OCI-M2 (cell line): ENCODE measurements at regions not wholly inside any gene's neighbourhood (a gene's known extent, or its start where the extent isn't known, plus 50 kb on each side); places are given as distances from the start of the nearest gene placed in this dataset.

Experiments used
- DNase-seq: peaks from one replicate; lab custom pipeline; 2025; ENCODE audit not compliant: unreplicated experiment; lab: John Stamatoyannopoulos, UW

- peak; percentile 35 for DNase-seq
Observed at GRCh38 chr7:106774768-106775551, 90.1 kb upstream of the PIK3CG start.

- no peak for DNase-seq
Observed at GRCh38 chr7:106775552-106775936, 89.5 kb upstream of the PIK3CG start.

GRCh38 chr7:106775975-106776607 is 89.0 kb upstream of the PIK3CG start:
- no peak for DNase-seq

GRCh38 chr7:106776618-106777347 is 88.3 kb upstream of the PIK3CG start:
- no peak for DNase-seq

- DNase-seq = no peak
Observed at GRCh38 chr7:106777674-106778299, 87.3 kb upstream of the PIK3CG start.

GRCh38 chr7:106778656-106779250 is 86.3 kb upstream of the PIK3CG start:
- no peak for DNase-seq

- DNase-seq = no peak
Observed at GRCh38 chr7:106779877-106780276, 85.2 kb upstream of the PIK3CG start.

- no peak for DNase-seq
Observed at GRCh38 chr7:106781007-106781406, 84.1 kb upstream of the PIK3CG start.

GRCh38 chr7:106781828-106782544 is 83.1 kb upstream of the PIK3CG start:
- no peak for DNase-seq

- no peak for DNase-seq
Observed at GRCh38 chr7:106783286-106783685, 81.8 kb upstream of the PIK3CG start.

GRCh38 chr7:106788637-106789036 is 76.4 kb upstream of the PIK3CG start:
- DNase-seq = no peak

GRCh38 chr7:106791526-106791925 is 73.6 kb upstream of the PIK3CG start:
- no peak for DNase-seq

GRCh38 chr7:106792233-106792926 is 72.7 kb upstream of the PIK3CG start:
- DNase-seq = no peak

- no peak for DNase-seq
Observed at GRCh38 chr7:106793015-106793975, 71.8 kb upstream of the PIK3CG start.

GRCh38 chr7:106794276-106795083 is 70.6 kb upstream of the PIK3CG start:
- DNase-seq = no peak

GRCh38 chr7:106795084-106795876 is 69.8 kb upstream of the PIK3CG start:
- DNase-seq = no peak

- no peak for DNase-seq
Observed at GRCh38 chr7:106795877-106796231, 69.2 kb upstream of the PIK3CG start.
